Lower leg skin (tissue), 4 donors: ENCODE measurements at regions not wholly inside any gene's neighbourhood (a gene's known extent, or its start where the extent isn't known, plus 50 kb on each side); places are given as distances from the start of the nearest gene placed in this dataset.

ENCODE experiments used
- DNase-seq, 2 donors: peaks; one replicate each; pipeline ENCODE4 v3.0.0-alpha.2; 2019; ENCODE audit warnings: low spot score in 2 of 2
- H3K4me3 ChIP-seq: fragments of 200-600 bp; sonication (generic); 2 replicates; pipeline ENCODE4 v1.5.1; 2017; ENCODE audit warnings: mild to moderate bottlenecking, low read depth; ENCODE audit not compliant: poor library complexity, severe bottlenecking
- POLR2A ChIP-seq, 2 donors: fragments of 450-650 bp; IDR thresholded peaks; one replicate each; pipeline ENCODE4 v1.6.1; 2016 to 2017; ENCODE audit warnings: antibody characterized with exemption in 2 of 2, mild to moderate bottlenecking in 1 of 2, moderate library complexity in 1 of 2
- WGBS, 2 donors: methylation state at CpG; one replicate each; pipeline ENCODE4 v1.1.5; 2018; 5-methylcytosine and 5-hydroxymethylcytosine counted together
- intact Hi-C: fragments of 100-400 bp; cut with DNase I; formaldehyde crosslinking; loops from one replicate; pipeline ENCODE4 v1.15.0; 2023; ENCODE audit warnings: low total_unique reads
- TF ChIP-seq, protein P1 (sequence below), 3 donors: fragments of 450-650 bp; IDR thresholded peaks; one replicate each; pipeline ENCODE4 v1.5.1; 2016; ENCODE audit warnings: antibody characterized with exemption in 3 of 3, mild to moderate bottlenecking in 3 of 3, moderate library complexity in 2 of 3

DNA sequence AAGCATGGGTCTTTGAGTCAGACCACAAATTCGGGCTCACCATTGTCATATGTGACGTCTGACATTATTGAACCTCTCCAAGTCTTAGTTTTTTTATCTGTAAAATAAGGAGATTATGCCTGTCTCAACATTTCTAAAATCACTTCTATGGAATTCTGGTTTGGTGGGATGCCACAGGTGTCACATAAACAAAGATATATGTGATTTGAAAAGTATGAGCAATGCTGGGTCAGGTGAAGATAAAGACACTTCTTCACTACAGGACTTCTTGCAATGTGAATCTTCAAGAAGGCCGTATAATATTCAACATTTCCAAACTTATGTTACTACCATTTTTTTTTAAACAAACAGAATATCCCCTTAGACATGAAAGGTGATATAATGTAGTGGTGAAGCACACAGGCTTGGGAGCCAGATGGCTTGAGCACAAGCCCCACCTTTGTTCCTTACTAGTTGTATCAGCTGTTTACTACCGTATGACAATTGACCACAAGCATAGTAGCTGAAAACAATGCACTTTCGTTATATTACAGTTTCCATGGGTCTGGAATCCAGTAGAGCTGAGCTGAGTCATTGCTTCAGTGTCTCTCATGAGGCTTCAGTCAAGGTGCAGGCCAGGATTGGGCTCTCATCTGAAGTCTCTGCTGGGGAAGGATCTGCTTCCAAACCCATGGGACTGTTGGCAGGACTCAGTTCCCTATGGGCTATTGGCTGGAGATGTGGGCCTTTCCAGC is 87.7 kb downstream of the UTP18 start:
- 67 to 74% methylated on average over 5 of the region's 5 CpGs for WGBS, 2 donors
- intact Hi-C loops = no loop called here
- TF ChIP-seq, protein P1, sequence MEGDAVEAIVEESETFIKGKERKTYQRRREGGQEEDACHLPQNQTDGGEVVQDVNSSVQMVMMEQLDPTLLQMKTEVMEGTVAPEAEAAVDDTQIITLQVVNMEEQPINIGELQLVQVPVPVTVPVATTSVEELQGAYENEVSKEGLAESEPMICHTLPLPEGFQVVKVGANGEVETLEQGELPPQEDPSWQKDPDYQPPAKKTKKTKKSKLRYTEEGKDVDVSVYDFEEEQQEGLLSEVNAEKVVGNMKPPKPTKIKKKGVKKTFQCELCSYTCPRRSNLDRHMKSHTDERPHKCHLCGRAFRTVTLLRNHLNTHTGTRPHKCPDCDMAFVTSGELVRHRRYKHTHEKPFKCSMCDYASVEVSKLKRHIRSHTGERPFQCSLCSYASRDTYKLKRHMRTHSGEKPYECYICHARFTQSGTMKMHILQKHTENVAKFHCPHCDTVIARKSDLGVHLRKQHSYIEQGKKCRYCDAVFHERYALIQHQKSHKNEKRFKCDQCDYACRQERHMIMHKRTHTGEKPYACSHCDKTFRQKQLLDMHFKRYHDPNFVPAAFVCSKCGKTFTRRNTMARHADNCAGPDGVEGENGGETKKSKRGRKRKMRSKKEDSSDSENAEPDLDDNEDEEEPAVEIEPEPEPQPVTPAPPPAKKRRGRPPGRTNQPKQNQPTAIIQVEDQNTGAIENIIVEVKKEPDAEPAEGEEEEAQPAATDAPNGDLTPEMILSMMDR (IDR thresholded peaks at IDR 0.05) = no peak
- no peak for TF ChIP-seq POLR2A (IDR thresholded peaks at IDR 0.05)
- DNase-seq = no peak
- no peak overlapping the region for H3K4me3 ChIP-seq

DNA sequence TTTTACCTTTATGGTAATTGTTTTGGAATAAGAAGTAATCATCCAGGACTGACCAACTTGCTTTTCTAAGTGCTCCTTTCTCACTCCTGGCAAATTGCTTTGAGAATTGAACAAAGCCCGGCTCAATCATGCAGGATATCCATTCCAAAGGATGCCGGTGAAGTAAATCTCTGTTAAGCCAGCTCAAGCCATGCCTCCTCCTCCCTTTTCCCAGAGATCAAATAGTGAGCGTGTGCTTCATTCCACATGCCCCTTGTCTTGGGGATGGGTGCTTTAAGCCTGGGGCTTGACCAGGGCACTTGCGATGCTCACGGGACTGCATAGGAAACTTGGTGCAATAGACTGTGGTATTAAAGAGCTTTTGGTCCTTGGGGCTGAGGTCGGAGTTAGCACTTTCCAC is 90.7 kb downstream of the UTP18 start:
- WGBS, 2 donors = 67 to 73% methylated on average over 6 of the region's 6 CpGs
- no peak overlapping the region for H3K4me3 ChIP-seq
- no peak for TF ChIP-seq POLR2A (IDR thresholded peaks at IDR 0.05)
- TF ChIP-seq, protein P1 (IDR thresholded peaks at IDR 0.05) = no peak
- peak in 1 of 2 donors; percentile 14 for DNase-seq
- intact Hi-C loops = no loop called here

DNA sequence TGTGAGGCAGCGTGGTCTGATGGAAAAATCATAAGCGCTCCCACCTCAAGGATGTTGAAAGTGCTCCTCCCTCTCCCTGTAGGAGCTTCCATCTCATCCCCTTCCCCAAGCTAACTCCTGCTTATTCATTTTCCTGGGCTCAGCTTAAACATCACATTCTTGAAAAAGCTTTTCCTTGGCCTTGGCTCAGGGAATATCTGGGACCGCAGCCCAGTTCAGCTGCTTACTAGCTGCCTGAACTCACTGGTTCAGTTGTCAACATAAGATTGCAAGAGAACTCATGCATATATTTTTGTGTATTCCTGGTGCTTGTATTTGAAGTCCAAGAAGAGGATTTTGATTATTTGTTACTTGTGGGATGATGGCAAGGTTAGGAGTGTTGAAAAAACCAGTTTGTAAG is 91.5 kb downstream of the UTP18 start:
- 37 to 51% methylated on average over 3 of the region's 3 CpGs for WGBS, 2 donors
- intact Hi-C loops = no loop called here
- TF ChIP-seq POLR2A (IDR thresholded peaks at IDR 0.05) = no peak
- TF ChIP-seq, protein P1 (IDR thresholded peaks at IDR 0.05) = no peak
- DNase-seq = peak in 1 of 2 donors; percentile 69
- H3K4me3 ChIP-seq = no peak overlapping the region

DNA sequence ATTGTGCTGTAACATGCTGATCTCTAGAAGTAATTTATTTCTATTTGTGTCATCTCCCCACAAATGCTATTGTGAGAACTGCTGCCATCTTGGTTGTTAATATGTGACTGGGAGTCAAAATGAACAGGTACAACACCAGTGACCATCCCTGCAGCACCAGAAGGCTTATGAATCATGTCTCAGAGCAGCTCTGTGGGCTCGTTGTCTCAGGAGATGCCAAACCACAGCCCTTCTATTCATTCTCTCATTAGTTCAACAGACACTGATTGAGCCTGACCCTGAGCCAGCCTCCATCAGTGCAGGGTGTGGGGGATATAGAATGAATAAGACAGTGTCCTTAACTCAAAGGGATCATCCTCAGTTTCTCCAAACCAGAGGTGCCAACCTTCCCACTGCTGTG is 92.5 kb downstream of the UTP18 start:
- TF ChIP-seq, protein P1 (IDR thresholded peaks at IDR 0.05) = no peak
- TF ChIP-seq POLR2A (IDR thresholded peaks at IDR 0.05) = no peak
- intact Hi-C loops = no loop called here
- WGBS, 2 donors = 33 to 38% methylated on average over 1 of the region's 1 CpG

DNA sequence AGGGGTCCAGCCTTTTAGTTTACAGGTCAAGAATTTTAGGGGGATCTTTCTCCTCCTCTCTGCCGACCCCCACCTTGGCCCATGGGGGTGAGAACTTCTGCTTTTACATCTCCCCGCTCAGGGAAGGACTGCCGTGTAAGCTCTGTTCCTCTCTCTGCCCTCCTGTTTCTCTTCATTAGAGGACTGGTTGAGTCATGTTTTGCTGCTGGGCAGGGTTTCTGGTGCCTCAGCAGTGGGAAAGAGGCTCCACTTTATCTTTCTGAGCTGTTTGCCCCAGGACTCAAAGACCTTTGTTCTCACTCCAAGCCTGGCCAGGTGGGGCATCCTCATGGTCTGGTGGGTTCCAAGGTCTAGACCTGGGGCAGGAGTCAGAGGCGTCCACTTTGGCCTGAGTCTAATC is 93.0 kb downstream of the UTP18 start:
- DNase-seq = peak in 1 of 2 donors; percentile 62
- H3K4me3 ChIP-seq = no peak overlapping the region
- TF ChIP-seq, protein P1 (IDR thresholded peaks at IDR 0.05) = no peak
- no peak for TF ChIP-seq POLR2A (IDR thresholded peaks at IDR 0.05)
- intact Hi-C loops = no loop called here
- WGBS, 2 donors = 45 to 60% methylated on average over 4 of the region's 4 CpGs

More for the DNA sequence above, 92.5 kb downstream of the UTP18 start:
- no peak for DNase-seq
- no peak overlapping the region for H3K4me3 ChIP-seq

DNA sequence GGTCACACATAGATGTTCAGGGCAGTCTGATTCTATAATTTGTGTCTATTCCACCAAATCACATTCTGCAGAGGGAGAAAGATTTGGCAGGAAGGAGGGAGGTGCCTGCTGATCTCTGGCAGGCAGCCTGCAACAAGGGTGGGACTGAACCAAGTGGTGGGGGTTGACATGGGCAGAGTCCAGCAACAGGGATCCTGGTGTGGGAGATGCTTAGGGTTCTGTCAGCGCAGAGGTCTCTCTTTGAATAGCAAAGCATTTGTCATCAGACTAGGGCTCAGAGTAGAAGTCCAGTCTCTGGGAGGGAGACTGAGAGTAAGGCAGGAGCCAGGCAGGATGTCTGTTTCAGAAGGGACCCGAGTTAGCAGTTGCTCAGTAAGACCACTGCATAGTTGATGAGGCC is 94.6 kb downstream of the UTP18 start:
- H3K4me3 ChIP-seq = no peak overlapping the region
- DNase-seq = no peak
- WGBS, 2 donors = 58 to 77% methylated on average over 2 of the region's 2 CpGs
- intact Hi-C loops = no loop called here
- TF ChIP-seq, protein P1 (IDR thresholded peaks at IDR 0.05) = no peak
- no peak for TF ChIP-seq POLR2A (IDR thresholded peaks at IDR 0.05)
